HG03159 (cell line): ENCODE measurements at regions not wholly inside any gene's neighbourhood (a gene's known extent, or its start where the extent isn't known, plus 50 kb on each side); places are given as distances from the start of the nearest gene placed in this dataset.
"Not testable (repeated sequence)": the region's sequence is repeated elsewhere in the genome, so short reads cannot be mapped to it uniquely, and the experiment has no call there.

ENCODE experiments used
- ATAC-seq: cut with Tn5 transposase; IDR thresholded peaks from one replicate; pipeline ENCODE4 v1.9.1; 2021; ENCODE audit warnings: mild to moderate bottlenecking, moderate library complexity; ENCODE audit not compliant: unreplicated experiment

DNA sequence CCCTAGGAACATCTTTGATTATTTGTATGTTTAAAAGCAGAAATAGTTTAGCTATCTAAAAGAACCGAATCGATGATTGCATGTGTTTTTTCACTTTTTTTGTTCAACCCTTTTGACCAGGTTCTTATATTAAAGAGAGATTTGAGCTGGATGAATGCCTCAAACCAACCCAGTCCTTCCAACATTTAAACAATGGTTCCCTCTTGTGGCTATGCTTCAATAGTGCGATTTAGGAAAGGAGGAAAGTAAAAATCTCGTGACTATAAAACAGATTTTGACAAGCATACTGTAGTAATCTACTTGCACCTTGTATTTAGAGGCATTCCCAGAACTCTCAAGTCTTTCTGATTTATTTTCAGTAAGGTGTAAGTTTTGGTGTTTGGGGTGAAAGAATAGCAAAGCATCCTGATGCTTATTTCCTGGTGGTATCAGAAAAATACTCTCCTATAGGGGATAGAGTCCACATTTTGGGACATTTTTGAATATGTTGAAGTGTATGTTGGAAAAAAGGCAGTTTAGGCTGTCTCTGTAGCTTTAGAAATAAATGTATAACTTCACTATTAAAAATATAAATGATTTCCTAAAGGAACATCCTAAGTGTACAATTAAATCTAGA, 159.6 kb upstream of the KCNH8 start:
- no peak for ATAC-seq

DNA sequence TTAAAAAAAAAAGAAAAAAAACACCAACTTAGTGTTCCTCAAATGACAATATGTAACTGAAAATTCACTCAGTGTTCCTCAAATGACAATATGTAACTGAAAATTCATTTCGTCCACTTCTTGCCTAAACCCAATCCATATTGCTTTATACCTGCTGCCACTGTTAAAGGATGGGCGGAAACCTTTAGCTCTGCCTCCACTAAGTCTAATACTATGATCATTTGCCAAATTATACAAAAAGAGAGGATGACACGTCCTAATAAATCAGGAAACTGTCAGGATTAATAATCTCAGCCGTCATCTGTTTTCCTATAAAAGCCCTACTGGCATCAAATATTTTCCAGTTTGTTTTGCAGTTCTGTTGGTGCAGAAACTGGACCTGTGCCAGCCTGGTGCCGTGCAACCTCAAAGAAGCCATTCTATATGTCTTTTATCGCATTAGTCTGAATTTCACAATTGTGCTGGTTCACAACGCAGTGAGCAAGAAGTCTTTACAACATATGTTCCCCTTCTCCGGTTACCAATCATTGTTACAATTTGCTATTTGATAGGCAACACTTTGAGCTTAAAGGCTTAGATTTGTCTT, 160.4 kb upstream of the KCNH8 start:
- ATAC-seq = no peak

DNA sequence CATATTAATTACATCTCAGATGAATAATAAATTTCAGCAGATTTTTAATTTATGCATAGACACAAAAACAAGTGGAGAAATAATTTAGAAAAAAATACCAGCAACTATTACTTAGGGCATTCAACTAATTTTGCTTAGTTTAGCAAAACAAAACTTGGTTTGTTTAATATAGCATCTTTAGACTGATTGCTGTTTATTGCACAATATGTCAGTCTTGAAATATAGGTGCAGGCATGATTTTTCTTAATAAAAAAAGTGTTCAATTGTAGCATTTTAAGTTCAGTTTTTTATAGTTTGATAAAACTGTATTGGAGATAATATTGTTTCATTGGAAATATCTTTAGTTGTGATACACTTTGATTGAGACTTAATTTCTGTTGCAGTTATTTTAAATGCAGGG, 161.2 kb upstream of the KCNH8 start:
- ATAC-seq = no peak

DNA sequence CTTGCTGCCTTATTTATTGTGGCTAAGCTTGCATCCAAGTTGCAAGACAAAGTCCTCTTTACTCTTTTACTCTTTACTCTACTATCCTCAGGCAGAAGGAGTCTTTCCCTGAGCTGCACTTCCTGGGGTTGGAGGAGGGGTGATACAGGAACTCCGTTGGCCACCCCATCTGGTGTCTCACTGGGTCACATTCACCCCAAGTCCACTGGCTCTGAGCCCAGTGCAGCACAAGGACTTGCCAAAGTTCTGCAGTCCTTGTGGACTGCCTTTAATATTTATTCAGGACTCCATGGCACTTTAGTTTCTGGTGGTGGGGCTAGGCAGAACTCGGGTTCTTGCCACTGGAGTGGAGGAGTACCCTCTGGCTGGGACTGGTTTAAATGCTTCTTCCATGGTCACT, 165.4 kb upstream of the KCNH8 start:
- no peak for ATAC-seq

DNA sequence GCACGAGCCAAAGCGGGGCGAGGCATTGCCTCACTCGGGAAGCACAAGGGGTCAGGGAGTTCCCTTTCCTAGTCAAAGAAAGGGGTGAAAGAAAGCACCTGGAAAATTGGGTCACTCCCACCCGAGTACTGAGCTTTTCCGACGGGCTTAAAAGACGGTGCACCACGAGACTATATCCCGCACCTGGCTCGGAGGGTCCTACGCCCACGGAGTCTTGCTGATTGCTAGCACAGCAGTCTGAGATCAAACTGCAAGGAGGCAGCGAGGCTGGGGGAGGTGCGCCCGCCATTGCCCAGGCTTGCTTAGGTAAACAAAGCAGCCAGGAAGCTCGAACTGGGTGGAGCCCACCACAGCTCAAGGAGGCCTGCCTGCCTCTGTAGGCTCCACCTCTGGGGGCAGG, 172.2 kb upstream of the KCNH8 start:
- ATAC-seq = not testable (repeated sequence)

DNA sequence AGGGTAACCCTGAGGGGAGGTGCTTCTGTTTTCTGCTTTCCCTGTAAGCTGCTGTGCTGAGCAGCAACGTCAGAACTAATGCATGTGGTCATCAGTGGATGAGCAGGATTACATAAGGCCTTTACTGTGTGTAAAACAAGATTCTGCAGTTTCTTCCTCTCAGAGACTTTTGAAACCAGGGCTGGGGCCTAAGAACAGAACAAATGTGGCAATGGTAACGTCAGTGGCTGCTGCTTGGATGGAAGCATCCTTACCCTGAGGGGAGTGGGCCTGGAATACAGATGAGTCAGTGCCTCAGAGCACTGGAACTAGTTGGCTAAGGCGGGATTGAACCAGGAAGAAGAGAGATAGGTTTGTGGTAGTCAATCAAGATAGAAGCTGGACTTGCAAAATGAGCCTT, 180.2 kb upstream of the KCNH8 start:
- no peak for ATAC-seq

DNA sequence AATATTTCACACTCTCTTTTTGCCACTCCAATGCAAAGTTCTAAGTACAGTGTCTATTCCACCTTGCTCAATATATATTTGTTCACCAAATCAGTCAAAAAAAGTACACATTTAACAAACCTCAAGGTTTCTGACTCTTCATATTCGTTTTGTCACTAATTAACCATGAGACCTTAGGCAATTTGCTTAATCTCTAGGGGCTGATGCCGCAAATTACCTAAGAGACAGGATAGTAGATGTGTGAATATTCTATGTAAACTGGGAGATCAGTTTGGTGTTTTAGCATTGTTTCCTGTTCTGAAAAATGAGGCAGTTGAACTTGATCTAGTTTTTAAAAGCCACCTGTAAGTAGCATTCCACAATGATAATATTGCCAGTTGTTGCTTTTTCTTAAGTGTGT, 182.5 kb upstream of the KCNH8 start:
- ATAC-seq = no peak

DNA sequence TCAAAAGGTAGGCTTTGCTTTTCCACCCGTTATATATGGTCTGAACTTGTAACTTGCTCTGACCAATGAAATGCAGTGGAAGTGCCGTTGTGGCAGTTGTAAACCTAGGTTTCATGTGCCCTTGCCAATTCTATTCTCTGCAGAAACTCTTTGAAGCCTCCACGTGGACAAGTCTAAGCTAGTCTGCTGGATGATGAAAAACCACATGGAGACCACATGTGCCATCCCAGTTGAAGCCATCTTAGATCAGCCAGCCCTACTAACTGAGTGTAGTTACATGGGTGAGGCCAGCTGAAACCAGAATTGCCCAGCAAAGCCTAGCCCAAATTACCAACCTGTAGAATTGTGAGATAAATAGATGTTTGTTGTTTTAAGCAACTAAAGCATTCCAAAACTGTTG, 183.7 kb upstream of the KCNH8 start:
- no peak for ATAC-seq

DNA sequence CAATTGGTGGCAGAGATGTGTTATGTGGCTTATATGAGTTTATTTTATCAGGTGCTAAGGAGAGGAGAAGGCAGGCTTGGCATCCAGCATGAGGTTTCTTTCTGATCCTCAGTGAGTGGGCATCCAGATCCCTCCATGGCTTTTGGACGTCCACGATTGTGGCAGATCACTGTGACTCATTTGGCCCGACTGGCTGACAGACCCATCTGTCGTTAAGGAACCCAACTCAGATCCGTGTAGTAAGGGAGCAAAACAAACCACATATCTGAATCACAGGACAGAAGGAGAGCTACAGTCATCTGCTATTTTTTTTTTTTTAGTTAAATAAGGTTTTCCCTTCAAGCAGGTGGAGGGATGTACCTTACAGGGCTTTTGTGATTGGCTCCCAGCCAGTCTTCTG, 197.0 kb upstream of the KCNH8 start:
- no peak for ATAC-seq

DNA sequence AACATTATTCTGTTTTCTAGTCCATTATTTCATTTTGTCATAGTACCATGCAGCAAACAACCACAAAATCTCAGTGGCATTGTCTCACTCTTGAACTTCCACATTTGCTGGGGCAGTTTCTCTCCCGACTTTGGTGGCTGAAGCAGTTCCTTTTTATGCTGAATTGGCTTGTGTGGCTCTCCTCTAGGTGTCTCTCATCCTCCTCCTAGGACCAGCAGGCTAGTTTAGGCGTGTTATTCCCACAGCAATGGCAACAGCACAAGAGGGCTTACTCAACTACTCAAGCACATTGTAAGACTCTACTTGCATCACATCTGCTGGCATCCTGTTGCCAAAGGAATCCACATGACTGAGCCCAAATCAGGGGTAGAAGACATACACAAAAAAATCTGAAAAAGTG, 201.8 kb upstream of the KCNH8 start:
- no peak for ATAC-seq

DNA sequence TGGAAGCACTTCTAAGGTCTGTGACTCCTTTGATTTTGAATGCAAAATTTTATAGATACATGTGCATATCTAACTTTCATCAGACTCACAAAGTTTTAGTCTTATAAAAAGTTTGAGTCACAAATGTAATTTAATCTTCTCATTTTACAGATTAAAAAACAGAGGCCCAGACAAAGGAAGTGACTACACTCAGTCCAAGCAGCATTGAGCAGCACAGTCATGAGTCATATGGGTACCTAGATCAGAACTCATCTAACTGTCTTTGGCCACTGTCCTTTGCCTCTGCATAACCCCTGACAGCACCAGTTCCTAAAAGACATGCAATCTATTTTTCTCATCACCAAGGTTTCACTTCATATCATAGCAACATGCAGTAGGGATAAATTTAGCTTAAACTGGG, 210.7 kb upstream of the KCNH8 start:
- ATAC-seq = no peak

DNA sequence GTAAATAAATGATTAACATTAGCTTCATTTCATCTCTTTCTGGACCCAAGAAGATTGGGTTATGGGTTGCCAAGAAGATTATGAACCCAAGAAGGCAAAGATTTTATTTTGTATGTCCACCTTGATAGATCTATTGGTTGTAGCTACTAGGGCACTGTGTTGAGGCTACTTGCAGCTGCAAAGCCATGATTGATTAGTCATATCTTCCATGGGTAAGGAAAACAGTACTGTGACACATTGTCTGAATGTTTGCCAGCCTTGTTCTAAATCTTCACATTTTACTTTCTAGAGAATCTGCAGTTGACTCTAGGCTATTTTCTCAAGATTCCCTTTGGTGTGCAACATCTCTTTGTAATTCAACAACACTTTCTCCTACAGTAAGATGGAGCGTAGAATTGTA, 229.2 kb upstream of the KCNH8 start:
- no peak for ATAC-seq

DNA sequence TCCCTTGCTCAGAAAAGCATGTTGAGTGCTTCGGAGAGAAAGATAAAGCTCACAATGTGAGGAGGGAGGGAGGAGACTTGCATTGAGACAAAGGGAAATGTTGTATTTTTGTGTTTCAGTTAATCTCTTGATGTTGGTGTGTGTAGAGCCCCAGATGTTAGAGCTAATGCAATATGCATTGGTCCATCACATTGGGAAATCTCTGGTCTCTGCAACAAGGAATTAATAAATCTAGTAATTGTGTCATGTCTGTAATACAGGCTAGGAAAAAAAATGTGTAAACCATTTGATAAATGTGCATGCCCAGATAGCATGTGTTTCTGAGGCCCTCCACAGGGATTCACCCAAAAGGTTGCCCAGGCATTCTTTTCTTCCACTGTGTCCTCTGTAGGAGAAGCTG, 230.4 kb upstream of the KCNH8 start:
- ATAC-seq = no peak

DNA sequence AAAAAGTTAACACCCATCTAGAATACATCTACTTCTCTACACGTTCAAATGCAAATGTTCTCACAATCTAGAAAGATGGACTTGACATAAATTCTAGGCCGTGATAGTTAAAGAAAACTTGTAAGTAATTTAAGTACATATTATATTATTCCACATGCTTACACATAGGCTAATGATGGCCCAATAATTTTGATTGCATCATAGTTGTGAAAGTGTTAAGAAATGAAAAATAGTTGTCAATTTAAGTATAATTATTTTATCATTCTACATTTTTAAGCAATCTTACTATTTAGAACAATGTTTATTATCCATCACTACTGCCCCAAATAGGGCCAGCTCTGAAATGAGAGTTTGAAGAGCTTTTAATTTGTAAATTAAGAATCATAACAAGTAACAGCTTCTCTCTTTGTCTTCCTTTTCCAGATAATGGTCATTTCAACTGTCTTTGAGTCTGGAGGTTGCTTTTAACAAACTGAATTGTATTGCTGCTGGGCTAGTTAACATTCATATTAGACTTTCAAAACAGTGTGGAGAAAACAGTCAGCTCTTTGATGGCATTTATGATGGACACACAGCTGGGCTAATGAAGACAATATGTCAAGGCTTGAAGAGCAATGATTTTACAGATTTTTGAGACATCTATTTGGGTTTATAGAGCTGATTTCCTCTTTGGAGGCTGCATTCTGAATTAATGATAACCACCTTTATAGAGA, 246.1 kb upstream of the KCNH8 start:
- no peak for ATAC-seq

DNA sequence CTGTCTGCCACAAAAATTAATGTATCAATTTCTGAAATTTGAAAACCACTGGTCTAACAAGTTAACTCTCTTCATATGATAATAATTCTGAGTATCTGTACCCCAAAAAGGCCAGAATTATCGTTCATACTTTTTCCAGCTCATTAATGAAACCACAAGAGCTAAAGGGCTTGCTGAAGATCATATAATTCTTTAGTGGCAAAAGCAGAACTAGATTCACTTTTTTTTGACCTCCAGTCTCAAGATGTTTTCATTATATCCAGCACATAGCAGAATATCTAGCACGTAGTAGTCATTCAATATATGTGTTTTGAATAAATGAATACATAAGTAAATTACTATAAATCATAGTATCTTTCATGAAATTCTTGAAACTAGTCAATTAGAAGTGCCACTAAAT, 246.7 kb upstream of the KCNH8 start:
- no peak for ATAC-seq

DNA sequence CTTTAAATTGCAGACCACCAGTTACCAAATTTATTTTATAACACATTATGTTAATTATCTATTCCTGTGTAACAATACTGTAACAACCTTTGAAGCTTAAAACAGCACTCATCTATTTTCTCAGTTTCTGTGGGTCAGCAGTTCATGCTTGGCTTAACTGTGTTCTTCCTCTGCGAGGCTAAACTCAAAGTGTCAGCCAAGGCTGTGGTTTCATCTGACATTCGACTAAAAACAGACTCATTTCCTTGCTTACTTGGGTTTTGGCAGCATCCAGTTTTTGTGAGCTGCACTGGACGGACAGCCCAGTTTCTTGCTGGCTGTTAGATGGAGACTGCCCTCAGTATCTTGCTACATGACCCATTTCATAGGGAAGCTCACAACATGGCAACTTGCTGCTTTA, 247.3 kb upstream of the KCNH8 start:
- peak; percentile 94 for ATAC-seq

DNA sequence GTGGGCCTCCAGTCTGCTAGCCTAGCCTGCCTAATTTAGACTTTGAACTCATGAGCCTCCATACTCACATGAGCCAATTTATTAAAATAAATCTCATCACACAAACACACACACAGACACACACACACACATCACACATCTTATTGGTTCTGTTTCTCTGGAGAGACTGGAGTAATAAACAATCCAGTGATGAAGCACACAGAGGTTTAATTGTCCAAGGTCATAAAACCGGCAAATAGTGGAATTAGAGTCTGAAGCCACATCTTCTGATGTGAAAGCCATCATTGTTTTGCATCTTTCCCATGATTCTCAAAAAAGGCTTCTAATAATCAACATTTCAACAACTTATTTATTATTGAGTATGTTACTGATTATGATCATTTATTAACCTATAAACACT, 249.4 kb upstream of the KCNH8 start:
- ATAC-seq = no peak

DNA sequence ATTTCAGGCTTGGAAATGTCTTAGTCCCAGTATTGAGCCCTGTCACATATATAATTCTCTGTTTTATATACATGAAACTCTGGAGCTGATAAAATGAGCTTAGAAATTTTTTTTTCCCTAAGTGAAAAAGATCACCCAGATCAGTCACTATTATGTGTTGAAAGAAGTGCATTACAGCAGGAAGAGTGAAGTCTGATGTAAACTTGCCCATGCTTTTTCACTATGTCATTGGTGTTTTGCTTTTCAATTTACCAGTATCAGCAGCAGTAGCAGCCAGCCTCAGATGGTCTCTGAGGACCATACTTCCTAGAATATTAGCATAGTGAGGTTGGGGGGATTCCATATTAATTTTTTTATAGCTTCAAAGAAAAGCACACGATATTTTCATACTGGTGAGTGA, 255.6 kb upstream of the KCNH8 start:
- ATAC-seq = no peak

DNA sequence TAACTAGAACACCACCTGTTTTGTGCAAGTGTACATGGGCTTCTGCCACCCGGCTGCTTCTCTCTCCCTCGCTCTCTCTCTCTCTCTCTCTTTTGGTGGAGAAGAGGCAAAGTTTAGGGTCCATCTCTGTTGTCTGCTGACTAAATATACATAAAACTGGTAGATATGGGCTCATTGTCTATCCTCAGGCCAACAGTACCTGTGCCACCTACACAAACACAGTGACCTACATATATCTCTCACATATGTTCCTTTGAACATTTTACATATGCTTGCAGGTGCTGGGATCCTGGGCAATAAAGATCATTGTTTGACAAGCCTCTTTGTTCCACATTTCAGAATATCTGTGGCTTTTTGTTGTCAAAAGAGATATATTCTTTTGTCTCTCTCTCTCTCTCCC, 256.3 kb upstream of the KCNH8 start:
- ATAC-seq = no peak

DNA sequence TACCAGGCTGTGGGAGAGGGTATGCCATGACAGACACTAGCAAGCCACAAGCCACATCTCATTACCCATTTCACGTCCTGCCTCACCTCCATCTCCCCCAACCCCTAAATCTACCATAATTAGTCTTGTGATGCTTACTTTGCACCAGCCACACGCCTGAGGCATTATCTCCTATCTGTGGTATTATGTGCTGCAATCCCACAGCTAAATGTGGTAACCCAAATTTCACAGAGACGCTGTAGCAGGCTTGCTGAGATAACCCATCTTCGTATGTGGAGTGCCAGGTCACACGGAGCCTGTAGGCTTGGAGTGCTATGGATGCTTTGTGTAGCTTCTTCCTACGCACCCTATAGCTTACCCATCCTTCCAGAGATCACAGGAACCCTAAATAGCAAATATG, 256.7 kb upstream of the KCNH8 start:
- ATAC-seq = no peak

DNA sequence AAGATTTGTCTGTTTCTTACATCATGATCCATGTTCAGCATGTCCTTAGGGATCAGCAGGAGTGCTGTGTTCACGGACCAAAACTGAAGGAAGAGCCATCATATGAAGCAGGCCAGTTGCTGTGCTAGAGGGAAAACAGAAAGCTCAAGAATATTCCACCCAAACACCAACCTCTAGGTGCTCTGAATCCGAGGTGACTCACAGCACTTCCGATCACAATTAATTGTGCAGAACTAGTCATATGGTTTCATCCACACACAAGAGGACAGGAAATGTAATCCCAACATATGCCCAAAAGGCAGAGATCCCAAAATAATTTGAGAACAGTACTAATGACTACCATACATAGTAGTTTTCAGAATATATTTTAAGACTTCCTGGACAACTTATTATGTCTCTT, 257.9 kb upstream of the KCNH8 start:
- no peak for ATAC-seq

DNA sequence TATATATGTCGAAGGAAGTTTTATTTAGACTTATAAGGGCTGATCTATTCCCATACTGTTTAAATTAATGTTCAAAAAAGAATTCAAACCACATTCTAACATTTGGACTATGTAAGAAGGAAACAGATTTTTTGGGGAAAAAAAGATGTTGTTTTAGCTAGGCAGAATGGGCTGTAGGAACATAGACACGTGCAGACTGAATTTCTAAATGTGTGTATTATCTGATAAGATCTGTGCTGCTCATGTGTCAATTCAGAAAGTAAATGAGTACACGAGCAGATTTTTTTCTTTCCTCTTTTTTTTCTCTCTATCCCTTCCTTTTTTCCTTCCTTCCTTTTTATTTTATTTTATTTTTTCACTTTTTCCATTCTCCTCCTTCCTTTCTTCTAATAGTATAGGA, 259.5 kb upstream of the KCNH8 start:
- no peak for ATAC-seq

DNA sequence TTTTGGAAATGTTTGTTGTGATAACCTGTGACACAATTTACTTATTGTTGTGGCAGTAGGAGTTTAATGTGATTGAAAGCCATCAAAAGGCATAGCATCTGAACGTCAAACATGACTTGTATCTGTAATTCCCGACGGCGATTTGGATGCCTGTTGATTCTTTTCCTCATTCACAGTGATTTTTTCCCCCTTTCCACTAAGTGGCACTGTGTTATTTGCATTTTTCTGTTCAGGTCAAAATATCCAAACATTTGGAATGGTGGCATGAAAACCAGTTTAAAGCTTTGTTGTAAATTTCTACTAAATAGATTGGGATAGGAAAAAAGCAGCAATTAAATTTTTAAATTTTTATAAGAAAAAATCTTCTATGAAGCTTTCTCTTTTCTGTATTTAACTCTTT, 259.9 kb upstream of the KCNH8 start:
- no peak for ATAC-seq
